ENCODE measurements at regions not wholly inside any gene's neighbourhood (a gene's known extent, or its start where the extent isn't known, plus 50 kb on each side); places are given as distances from the start of the nearest gene placed in this dataset.

GRCh38 chr17:77569846-77570564, 388.5 kb upstream of the TNRC6C start:
- 33% methylated on average over 20 of the region's 21 CpGs for WGBS (ENCODE audit: low lambda C conversion rate)

More at GRCh38 chr17:77569846-77570564, 388.5 kb upstream of the TNRC6C start:
- CTCF ChIA-PET (ENCODE audit: low intra/inter-chr PET ratio, low total read pairs): no interaction called here
- intact Hi-C loops (cut with micrococcal nuclease; ENCODE audit: unreplicated experiment) (no loop called here), in situ Hi-C loops (cut with HindIII; ENCODE audit: extremely low pct_ligation_motif_present, low pct_unique_long_range_greater_than_20kb) (no loop called here)
- peak; percentile 16; the same call in 1 of the 3 replicates for ATAC-seq
- Histone ChIP-seq H3K9me3 (ENCODE audit: low read length) (no peaks in the 10 kb centered on the region), H3K4me2 (ENCODE audit: low read depth, low read length) (no peak overlapping the region), H3K36me3 (replicated peaks in 1 of 2; ENCODE audit: control insufficient read depth in 1 of 2, insufficient read depth in 2 of 2, low read length in 2 of 2) (no peaks in the 10 kb centered on the region), H3K4me3 (replicated peaks in 1 of 3; ENCODE audit: insufficient read depth in 1 of 3, low read depth in 2 of 3, low read length in 3 of 3) (no peak overlapping the region), H3K27me3 (ENCODE audit: control insufficient read depth in 1 of 2, insufficient read depth in 2 of 2, low read length in 2 of 2) (peaks cover 16 to 87% of the 10 kb centered on the region in 2 experiments; a peak in 4 of 5 replicates), H3K79me2 (ENCODE audit: insufficient read depth, low read length) (no peaks in the 10 kb centered on the region), H4K20me1 (ENCODE audit: insufficient read depth, low read length) (0 out of 2 replicates have a peak, but pooled peaks cover 2% of the 10 kb centered on the region), H3K27ac (ENCODE audit: extremely low read length, insufficient read depth, low read length) (no peak overlapping the region), H2AFZ (ENCODE audit: low read length) (no peak overlapping the region), H3K4me1 (ENCODE audit: insufficient read depth, low read length) (no peaks in the 10 kb centered on the region), H3K9ac (ENCODE audit: insufficient read depth, low read depth, low read length) (no peak overlapping the region)
- BruUV-seq (replicated peaks): no TSS peak
- DNase-seq (ENCODE audit: low spot score): no peak
- TF ChIP-seq ZHX1 (CRISPR knock-in tag; IDR thresholded peaks at IDR 0.05; ENCODE audit: low read depth): no peak
- no peak for FAIRE-seq
- POLR2A ChIA-PET: no interaction called here

Data from HepG2 (cell line).